WTC11 (cell line): ENCODE measurements at regions not wholly inside any gene's neighbourhood (a gene's known extent, or its start where the extent isn't known, plus 50 kb on each side); places are given as distances from the start of the nearest gene placed in this dataset.

Experiments
- ATAC-seq: fragments of 200-7000 bp; cut with Tn5 transposase; 2 replicates; pipeline ENCODE4 v1.10.0; 2021; ENCODE audit warnings: mild to moderate bottlenecking, moderate library complexity
- CTCF ChIA-PET: fragments of 300-600 bp; sonication (Branson Sonifier 250); formaldehyde crosslinking; loops from one replicate; lab custom pipeline; 2021; ENCODE audit warnings: antibody characterized with exemption; lab: Charles Lee
- POLR2A ChIA-PET: fragments of 350-600 bp; sonication (Branson Sonifier 250); formaldehyde crosslinking; loops from one replicate; lab custom pipeline; 2021; ENCODE audit warnings: antibody characterized with exemption; lab: Charles Lee
- DNase-seq: peaks from one replicate; pipeline ENCODE4 v3.0.0; 2021; ENCODE audit warnings: low spot score
- H3K27ac Mint-ChIP-seq: 2 replicates; pipeline ENCODE4 v1.8.0; 2021; ENCODE audit warnings: mixed read lengths
- H3K27me3 Mint-ChIP-seq: 2 replicates; pipeline ENCODE4 v1.8.0; 2021; ENCODE audit warnings: low read depth, mild to moderate bottlenecking, moderate library complexity, mixed read lengths
- H3K36me3 Mint-ChIP-seq: 2 replicates; pipeline ENCODE4 v1.8.0; 2021; ENCODE audit warnings: mixed read lengths
- H3K4me1 Mint-ChIP-seq: 2 replicates; pipeline ENCODE4 v1.8.0; 2022; ENCODE audit warnings: mixed read lengths
- H3K4me3 Mint-ChIP-seq: 2 replicates; pipeline ENCODE4 v1.8.0; 2021; ENCODE audit warnings: mild to moderate bottlenecking, moderate library complexity, mixed read lengths
- H3K9me3 Mint-ChIP-seq: 2 replicates; pipeline ENCODE4 v1.8.0; 2021; ENCODE audit warnings: mixed read lengths
- ERG ChIP-seq: fragments of 250-450 bp; sonication (Bioruptor Pico); IDR thresholded peaks from 2 replicates; pipeline ENCODE4 v1.8.0; 2021; ENCODE audit warnings: mild to moderate bottlenecking
- ESRRA ChIP-seq: sonication (generic); formaldehyde crosslinking; IDR thresholded peaks from 2 replicates; pipeline ENCODE4 v1.8.1; 2022; ENCODE audit warnings: mild to moderate bottlenecking, missing genetic modification reagents, borderline replicate concordance
- FOXP4 ChIP-seq: sonication (generic); formaldehyde crosslinking; IDR thresholded peaks from 2 replicates; pipeline ENCODE4 v1.8.0; 2022; ENCODE audit warnings: mild to moderate bottlenecking, missing genetic modification reagents
- GTF2I ChIP-seq: fragments of 250-450 bp; sonication (Bioruptor Pico); conservative IDR thresholded peaks from 2 replicates; pipeline ENCODE4 v1.4.0; 2021; ENCODE audit warnings: mild to moderate bottlenecking
- JAZF1 ChIP-seq: fragments of 250-450 bp; sonication (Bioruptor Pico); IDR thresholded peaks from 2 replicates; pipeline ENCODE4 v1.9.0; 2021; ENCODE audit warnings: moderate library complexity, mild to moderate bottlenecking, inconsistent platforms
- NFE2L1 ChIP-seq: sonication (generic); formaldehyde crosslinking; IDR thresholded peaks from 2 replicates; pipeline ENCODE4 v1.8.1; 2023; ENCODE audit warnings: missing genetic modification reagents
- NFYB ChIP-seq: sonication (generic); formaldehyde crosslinking; conservative IDR thresholded peaks from 2 replicates; pipeline ENCODE4 v1.8.0; 2022; ENCODE audit warnings: low read depth, missing genetic modification reagents
- NR1H2 ChIP-seq: sonication (generic); formaldehyde crosslinking; IDR thresholded peaks from 2 replicates; pipeline ENCODE4 v1.9.0; 2021; ENCODE audit warnings: mild to moderate bottlenecking, moderate library complexity, missing genetic modification reagents
- NR2C2 ChIP-seq: sonication (generic); formaldehyde crosslinking; IDR thresholded peaks from 2 replicates; pipeline ENCODE4 v1.8.0; 2022; ENCODE audit warnings: mild to moderate bottlenecking, missing genetic modification reagents
- RELA ChIP-seq: sonication (generic); formaldehyde crosslinking; IDR thresholded peaks from 2 replicates; pipeline ENCODE4 v1.8.1; 2022; ENCODE audit warnings: missing genetic modification reagents, mild to moderate bottlenecking, borderline replicate concordance
- RORB ChIP-seq: fragments of 250-450 bp; sonication (Bioruptor Pico); IDR thresholded peaks from 2 replicates; pipeline ENCODE4 v1.9.0; 2021; ENCODE audit warnings: mild to moderate bottlenecking
- SP1 ChIP-seq: sonication (generic); formaldehyde crosslinking; conservative IDR thresholded peaks from 2 replicates; pipeline ENCODE4 v1.8.1; 2022; ENCODE audit warnings: missing genetic modification reagents
- STAT6 ChIP-seq: sonication (generic); formaldehyde crosslinking; conservative IDR thresholded peaks from 2 replicates; pipeline ENCODE4 v1.8.1; 2023; ENCODE audit warnings: mild to moderate bottlenecking, low read depth, missing genetic modification reagents, moderate library complexity
- TCF7 ChIP-seq: sonication (generic); formaldehyde crosslinking; IDR thresholded peaks from 2 replicates; pipeline ENCODE4 v1.8.0; 2022; ENCODE audit warnings: mild to moderate bottlenecking, low read depth, missing genetic modification reagents, moderate library complexity
- TEAD4 ChIP-seq: sonication (generic); formaldehyde crosslinking; IDR thresholded peaks from 2 replicates; pipeline ENCODE4 v1.8.0; 2022; ENCODE audit warnings: mild to moderate bottlenecking, missing genetic modification reagents
- ZNF532 ChIP-seq: fragments of 250-450 bp; sonication (Bioruptor Pico); IDR thresholded peaks from 2 replicates; pipeline ENCODE4 v1.9.0; 2021; ENCODE audit warnings: mild to moderate bottlenecking, borderline replicate concordance
- ZNF671 ChIP-seq: fragments of 250-450 bp; sonication (Bioruptor Pico); IDR thresholded peaks from 2 replicates; pipeline ENCODE4 v1.8.0; 2021; ENCODE audit warnings: mild to moderate bottlenecking
- ZSCAN18 ChIP-seq: fragments of 250-450 bp; sonication (Bioruptor Pico); IDR thresholded peaks from 2 replicates; pipeline ENCODE4 v2.1.2; 2022; ENCODE audit warnings: mild to moderate bottlenecking, moderate library complexity

GRCh38 chr1:11358984-11359383 is 86.0 kb downstream of the UBIAD1 start:
- Mint-ChIP-seq H3K27me3 (peaks cover 47% of the 10 kb centered on the region), H3K36me3 (no peaks in the 10 kb centered on the region), H3K4me1 (peaks cover 67% of the 10 kb centered on the region), H3K4me3 (no peak overlapping the region), H3K27ac (no peak overlapping the region), H3K9me3 (peaks cover 4% of the 10 kb centered on the region)
- ATAC-seq, result no peak
- ChIA-PET CTCF (interaction anchor here (0.5 to 0.7 kb wide), 2 partner anchors 39 to 261 kb away, joined by 3 read pairs; no protein-coding TSS in a partner anchor), POLR2A (no interaction called here)
- TF ChIP-seq ZNF532 (CRISPR knock-in tag) (no peak), TCF7 (no peak), ERG (no peak), FOXP4 (CRISPR knock-in tag) (no peak), SP1 (CRISPR knock-in tag) (no peak), ESRRA (CRISPR knock-in tag) (no peak), ZSCAN18 (CRISPR knock-in tag) (no peak), JAZF1 (CRISPR knock-in tag) (no peak), RORB (CRISPR knock-in tag) (no peak), NFE2L1 (CRISPR knock-in tag) (no peak), STAT6 (CRISPR knock-in tag) (no peak), NFYB (CRISPR knock-in tag) (no peak), GTF2I (no peak), TEAD4 (CRISPR knock-in tag) (no peak), ZNF671 (no peak), RELA (CRISPR knock-in tag) (no peak), NR2C2 (no peak), NR1H2 (CRISPR knock-in tag) (no peak)
- no peak for DNase-seq
